Endothelial cell of umbilical vein (primary cell): ENCODE measurements at regions not wholly inside any gene's neighbourhood (a gene's known extent, or its start where the extent isn't known, plus 50 kb on each side); places are given as distances from the start of the nearest gene placed in this dataset.
A peak's percentile ranks its signal among the peaks of the same experiment; 100 is the strongest.

Experiments
- BruUV-seq: library from RNA; stranded (reverse); fragments of 400-500 nt; replicated peaks from 2 replicates; lab custom pipeline; 2021; lab: Mats Ljungman, UMichigan
- CTCF ChIA-PET: fragments of 300-600, 350-600 bp; sonication (Branson Sonifier 250); formaldehyde crosslinking; loops from one replicate; lab custom pipeline; 2021; ENCODE audit warnings: antibody characterized with exemption, inconsistent platforms; lab: Charles Lee
- POLR2A ChIA-PET: fragments of 300-600, 350-600 bp; sonication (Branson Sonifier 250); formaldehyde crosslinking; loops from one replicate; lab custom pipeline; 2021; ENCODE audit warnings: antibody characterized with exemption, inconsistent platforms; lab: Charles Lee
- DNase-seq: peaks from one replicate; pipeline ENCODE4 v3.0.0-alpha.2; 2011; ENCODE audit warnings: low read depth, low spot score
- FAIRE-seq: peaks from 2 replicates; lab custom pipeline; 2011; peaks lifted over from hg19 to GRCh38; lab: Jason Lieb, UNC
- H2AFZ ChIP-seq: 2 replicates; pipeline ENCODE4 v1.6.0; 2012; ENCODE audit warnings: low read depth, low read length, control low read depth, inconsistent platforms
- H3K27ac ChIP-seq: 2 replicates; pipeline ENCODE4 v1.5.1; 2011; ENCODE audit warnings: low read depth, mild to moderate bottlenecking, control low read depth, low read length, moderate library complexity; ENCODE audit not compliant: insufficient read depth
- H3K27me3 ChIP-seq, 2 experiments: 2 replicates each; pipeline versions ENCODE4 v1.6.0 to v1.6.1; 2011; ENCODE audit warnings: low read length in 2 of 2, mixed read lengths in 1 of 2; ENCODE audit not compliant: control insufficient read depth in 2 of 2, insufficient read depth in 2 of 2
- H3K36me3 ChIP-seq, 2 experiments: 2 replicates in 1 of 2; 3 replicates in 1 of 2; pipeline ENCODE4 v1.5.1; 2011; ENCODE audit warnings: low read length in 2 of 2, mild to moderate bottlenecking in 1 of 2, moderate library complexity in 1 of 2; ENCODE audit not compliant: control insufficient read depth in 2 of 2, insufficient read depth in 2 of 2; ENCODE audit errors: extremely low read depth in 1 of 2
- H3K4me1 ChIP-seq: 3 replicates; pipeline ENCODE4 v1.5.1; 2011; ENCODE audit warnings: mild to moderate bottlenecking, low read length; ENCODE audit not compliant: control insufficient read depth, insufficient read depth; ENCODE audit errors: extremely low read depth
- H3K4me2 ChIP-seq: 2 replicates; pipeline ENCODE4 v1.6.1; 2011; ENCODE audit warnings: low read length, control low read depth, mixed read lengths; ENCODE audit not compliant: insufficient read depth
- H3K4me3 ChIP-seq, 3 experiments: fragments of 200-600 bp in 1 of 3; sonication (generic), shearing (Covaris generic) in 1 of 3; replicated peaks in 1 of 3; 2 replicates each; pipeline ENCODE4 v1.5.1; 2011 to 2016; ENCODE audit warnings: control low read depth in 3 of 3, low read length in 3 of 3, mild to moderate bottlenecking in 2 of 3, inconsistent platforms in 1 of 3, low read depth in 1 of 3, moderate library complexity in 1 of 3; ENCODE audit not compliant: insufficient read depth in 1 of 3
- H3K79me2 ChIP-seq: 2 replicates; pipeline ENCODE4 v1.6.0; 2012; ENCODE audit warnings: low read length, inconsistent platforms; ENCODE audit not compliant: control insufficient read depth, insufficient read depth
- H3K9ac ChIP-seq: replicated peaks from 2 replicates; pipeline ENCODE3; 2011; ENCODE audit warnings: low read length, control low read depth; ENCODE audit not compliant: insufficient read depth; ENCODE audit errors: extremely low read depth
- H3K9me1 ChIP-seq: replicated peaks from 3 replicates; pipeline ENCODE4 v1.6.0; 2011; ENCODE audit warnings: mild to moderate bottlenecking, low read length; ENCODE audit not compliant: control insufficient read depth, insufficient read depth; ENCODE audit errors: extremely low read depth
- H3K9me3 ChIP-seq: replicated peaks from 2 replicates; pipeline ENCODE4 v1.5.1; 2012; ENCODE audit warnings: low read length, inconsistent platforms; ENCODE audit not compliant: control insufficient read depth, insufficient read depth
- H4K20me1 ChIP-seq: replicated peaks from 2 replicates; pipeline ENCODE3; 2011; ENCODE audit warnings: mild to moderate bottlenecking, low read length; ENCODE audit not compliant: control insufficient read depth, insufficient read depth; ENCODE audit errors: extremely low read depth
- EZH2 ChIP-seq: IDR thresholded peaks from 2 replicates; pipeline ENCODE4 v1.6.1; 2012; ENCODE audit warnings: borderline replicate concordance, low read depth, mild to moderate bottlenecking, moderate library complexity, low read length, inconsistent platforms; ENCODE audit not compliant: severe bottlenecking
- JUN ChIP-seq: IDR thresholded peaks from 2 replicates; pipeline ENCODE4 v1.6.1; 2011; ENCODE audit warnings: borderline replicate concordance, low read depth; ENCODE audit not compliant: insufficient read length, insufficient read depth
- dilution Hi-C: fragments of 300-500 bp; cut with MboI; formaldehyde crosslinking; loops from one replicate; pipeline ENCODE4 v1.15.0; 2019; ENCODE audit warnings: low sequenced_read_pairs; ENCODE audit not compliant: extremely low pct_ligation_motif_present
- intact Hi-C: fragments of 100-400 bp; cut with micrococcal nuclease; formaldehyde crosslinking; loops from one replicate; pipeline ENCODE4 v1.10.0; 2022
- TF ChIP-seq, protein P1 (sequence below), 2 donors: IDR thresholded peaks; 1 replicate in 1 of 2; 2 replicates in 1 of 2; pipeline ENCODE4 v1.5.1; 2011; ENCODE audit warnings: low read length in 2 of 2, mild to moderate bottlenecking in 2 of 2, moderate library complexity in 2 of 2, control low read depth in 1 of 2, inconsistent platforms in 1 of 2, low read depth in 1 of 2; ENCODE audit not compliant: insufficient read depth in 1 of 2; ENCODE audit errors: extremely low read depth in 1 of 2

DNA sequence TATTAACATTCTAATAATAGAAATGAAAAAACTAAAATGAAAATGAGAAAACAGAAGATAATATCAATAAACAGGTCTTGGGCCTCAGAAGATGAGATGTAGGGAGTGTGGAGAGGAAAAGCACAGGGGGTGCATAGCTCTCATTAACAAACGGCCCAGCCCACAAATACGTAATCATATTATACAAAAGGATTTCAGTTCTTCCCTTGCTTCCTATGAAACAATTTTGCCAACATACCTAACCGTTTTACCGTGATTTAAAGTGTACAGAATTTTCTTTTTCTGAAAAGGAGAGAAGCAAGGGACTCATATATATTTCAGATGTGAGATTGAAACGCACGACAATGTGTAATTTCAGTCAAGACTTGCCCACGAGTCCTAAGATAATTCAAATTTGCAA lies 136.0 kb downstream of the HFE start:
- no peaks in the 10 kb centered on the region for H4K20me1 ChIP-seq
- ChIA-PET CTCF (interaction anchor here (0.6 to 5.2 kb wide), 6 partner anchors 10 to 503 kb away, joined by 3 to 28 read pairs (median 4); a partner anchor contains a TSS), POLR2A (interaction anchor here (0.8 to 3.0 kb wide), 8 partner anchors 11 to 61 kb away, joined by 3 to 19 read pairs (median 4); a partner anchor contains a TSS)
- intact Hi-C loops (no loop called here), dilution Hi-C loops (no loop called here)
- H3K36me3 ChIP-seq = peaks cover 0 to 1% of the 10 kb centered on the region in 2 experiments
- H3K4me1 ChIP-seq = peaks cover 14% of the 10 kb centered on the region
- H3K79me2 ChIP-seq = no peaks in the 10 kb centered on the region
- H3K27me3 ChIP-seq = no peaks in the 10 kb centered on the region
- TF ChIP-seq JUN (no peak), EZH2 (no peak)
- TF ChIP-seq, protein P1, sequence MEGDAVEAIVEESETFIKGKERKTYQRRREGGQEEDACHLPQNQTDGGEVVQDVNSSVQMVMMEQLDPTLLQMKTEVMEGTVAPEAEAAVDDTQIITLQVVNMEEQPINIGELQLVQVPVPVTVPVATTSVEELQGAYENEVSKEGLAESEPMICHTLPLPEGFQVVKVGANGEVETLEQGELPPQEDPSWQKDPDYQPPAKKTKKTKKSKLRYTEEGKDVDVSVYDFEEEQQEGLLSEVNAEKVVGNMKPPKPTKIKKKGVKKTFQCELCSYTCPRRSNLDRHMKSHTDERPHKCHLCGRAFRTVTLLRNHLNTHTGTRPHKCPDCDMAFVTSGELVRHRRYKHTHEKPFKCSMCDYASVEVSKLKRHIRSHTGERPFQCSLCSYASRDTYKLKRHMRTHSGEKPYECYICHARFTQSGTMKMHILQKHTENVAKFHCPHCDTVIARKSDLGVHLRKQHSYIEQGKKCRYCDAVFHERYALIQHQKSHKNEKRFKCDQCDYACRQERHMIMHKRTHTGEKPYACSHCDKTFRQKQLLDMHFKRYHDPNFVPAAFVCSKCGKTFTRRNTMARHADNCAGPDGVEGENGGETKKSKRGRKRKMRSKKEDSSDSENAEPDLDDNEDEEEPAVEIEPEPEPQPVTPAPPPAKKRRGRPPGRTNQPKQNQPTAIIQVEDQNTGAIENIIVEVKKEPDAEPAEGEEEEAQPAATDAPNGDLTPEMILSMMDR (IDR thresholded peaks at IDR 0.05; ENCODE audit: extremely low read depth in 1 of 2, insufficient read depth in 1 of 2, low read depth in 1 of 2, low read length in 2 of 2) = no peak
- no peak for DNase-seq
- no peaks in the 10 kb centered on the region for H3K9me3 ChIP-seq
- no peak for FAIRE-seq
- peak overlapping the region; percentile 96 for H3K9ac ChIP-seq
- no TSS peak for BruUV-seq
- no peaks in the 10 kb centered on the region for H3K9me1 ChIP-seq
- H2AFZ ChIP-seq = peak overlapping the region; percentile 43
- H3K4me2 ChIP-seq = peak overlapping the region; percentile 94
- H3K4me3 ChIP-seq = peak overlapping the region; percentile 47 to 94 (median 54)
- H3K27ac ChIP-seq = peak overlapping the region; percentile 96
